Keratinocyte (primary cell): ENCODE measurements at regions not wholly inside any gene's neighbourhood (a gene's known extent, or its start where the extent isn't known, plus 50 kb on each side); places are given as distances from the start of the nearest gene placed in this dataset.

ENCODE experiments used
- DNase-seq: peaks from one replicate; pipeline ENCODE4 v3.0.0-alpha.2; 2011; ENCODE audit warnings: low read depth, missing footprints, low spot score
- FAIRE-seq: peaks from 2 replicates; lab custom pipeline; 2011; peaks lifted over from hg19 to GRCh38; lab: Jason Lieb, UNC
- H2AFZ ChIP-seq: 2 replicates; pipeline ENCODE4 v1.6.0; 2012; ENCODE audit warnings: low read length, control low read depth, inconsistent platforms; ENCODE audit not compliant: control insufficient read depth
- H3K27ac ChIP-seq: 2 replicates; pipeline ENCODE4 v1.5.1; 2011; ENCODE audit warnings: low read length; ENCODE audit not compliant: control insufficient read depth, insufficient read depth
- H3K27me3 ChIP-seq: 3 replicates; pipeline ENCODE4 v1.6.0; 2011; ENCODE audit warnings: low read length; ENCODE audit not compliant: control insufficient read depth, insufficient read depth; ENCODE audit errors: extremely low read depth
- H3K36me3 ChIP-seq, 2 experiments: 2 replicates in 1 of 2; 3 replicates in 1 of 2; pipeline ENCODE4 v1.5.1; 2011; ENCODE audit warnings: low read length in 2 of 2, mild to moderate bottlenecking in 1 of 2; ENCODE audit not compliant: control insufficient read depth in 2 of 2, insufficient read depth in 2 of 2; ENCODE audit errors: extremely low read depth in 1 of 2
- H3K4me1 ChIP-seq: 3 replicates; pipeline ENCODE4 v1.5.1; 2011; ENCODE audit warnings: low read length; ENCODE audit not compliant: control insufficient read depth, insufficient read depth; ENCODE audit errors: extremely low read depth
- H3K4me2 ChIP-seq: 3 replicates; pipeline ENCODE4 v1.6.0; 2011; ENCODE audit warnings: low read depth, low read length; ENCODE audit not compliant: control insufficient read depth, insufficient read depth; ENCODE audit errors: extremely low read depth
- H3K4me3 ChIP-seq, 3 experiments: fragments of 200-600 bp in 1 of 3; sonication (generic) in 1 of 3; 2 replicates in 2 of 3; 3 replicates in 1 of 3; pipeline ENCODE4 v1.5.1; 2011 to 2016; ENCODE audit warnings: low read length in 3 of 3, mild to moderate bottlenecking in 3 of 3, control low read depth in 2 of 3, inconsistent platforms in 1 of 3, low read depth in 1 of 3, mixed read lengths in 1 of 3, mixed run types in 1 of 3, moderate library complexity in 1 of 3; ENCODE audit not compliant: control insufficient read depth in 2 of 3, insufficient read depth in 2 of 3; ENCODE audit errors: extremely low read depth in 1 of 3
- H3K79me2 ChIP-seq: 2 replicates; pipeline ENCODE4 v1.6.0; 2012; ENCODE audit warnings: low read length; ENCODE audit not compliant: control insufficient read depth, insufficient read depth
- H3K9ac ChIP-seq: 3 replicates; pipeline ENCODE4 v1.6.0; 2011; ENCODE audit warnings: low read length; ENCODE audit not compliant: control insufficient read depth, insufficient read depth; ENCODE audit errors: extremely low read depth
- H3K9me1 ChIP-seq: 3 replicates; pipeline ENCODE4 v1.6.0; 2011; ENCODE audit warnings: low read length; ENCODE audit not compliant: control insufficient read depth, insufficient read depth; ENCODE audit errors: extremely low read depth
- H3K9me3 ChIP-seq: 2 replicates; pipeline ENCODE4 v1.5.1; 2012; ENCODE audit warnings: low read depth, low read length; ENCODE audit not compliant: control insufficient read depth
- H4K20me1 ChIP-seq: 3 replicates; pipeline ENCODE4 v1.6.0; 2011; ENCODE audit warnings: low read length; ENCODE audit not compliant: control insufficient read depth, insufficient read depth; ENCODE audit errors: extremely low read depth
- EZH2 ChIP-seq: IDR thresholded peaks from one replicate; pipeline ENCODE4 v1.6.1; 2012; ENCODE audit warnings: inconsistent platforms, mild to moderate bottlenecking, low read length, moderate library complexity
- dilution Hi-C: fragments of 300-500 bp; cut with MboI; formaldehyde crosslinking; loops from one replicate; pipeline ENCODE4 v1.7.0; 2020; ENCODE audit warnings: low sequenced_read_pairs; ENCODE audit not compliant: extremely low pct_ligation_motif_present
- TF ChIP-seq, protein P1 (sequence below), 3 experiments: IDR thresholded peaks in 1 of 3; conservative IDR thresholded peaks in 1 of 3; optimal IDR thresholded peaks in 1 of 3; 2 replicates in 2 of 3; 3 replicates in 1 of 3; pipeline versions ENCODE3 to v1.5.1; 2011; ENCODE audit warnings: low read length in 3 of 3, mild to moderate bottlenecking in 3 of 3, moderate library complexity in 2 of 3, control low read depth in 1 of 3, inconsistent platforms in 1 of 3; ENCODE audit not compliant: insufficient read depth in 2 of 3; ENCODE audit errors: extremely low read depth in 1 of 3

DNA sequence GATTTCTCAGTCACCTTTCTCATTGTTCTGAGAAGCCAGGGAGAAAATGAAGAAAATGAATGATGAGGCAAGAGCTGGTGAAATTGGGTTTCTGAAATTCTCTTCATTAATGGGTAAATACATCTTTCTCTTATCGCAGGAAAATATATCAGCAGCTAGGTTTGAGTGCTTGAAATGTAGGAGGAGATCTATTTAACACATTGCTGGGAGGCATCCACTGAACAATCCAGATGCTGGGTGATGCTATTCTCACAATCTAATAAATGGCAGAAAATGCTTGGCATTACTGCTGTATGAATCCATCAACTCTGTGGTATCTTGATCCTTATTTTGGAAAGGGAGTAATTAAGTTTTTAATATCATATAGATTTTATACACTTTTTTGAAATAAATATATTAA, 199.6 kb upstream of the LRP1B start:
- no peaks in the 10 kb centered on the region for H3K4me1 ChIP-seq
- no peak overlapping the region for H3K4me2 ChIP-seq
- H3K27ac ChIP-seq = no peak overlapping the region
- no peaks in the 10 kb centered on the region for H3K36me3 ChIP-seq
- no peaks in the 10 kb centered on the region for H3K9me1 ChIP-seq
- dilution Hi-C loops = no loop called here
- H3K79me2 ChIP-seq = no peaks in the 10 kb centered on the region
- no peak overlapping the region for H3K9ac ChIP-seq
- no peaks in the 10 kb centered on the region for H4K20me1 ChIP-seq
- no peak overlapping the region for H2AFZ ChIP-seq
- FAIRE-seq (no peak), DNase-seq (no peak)
- no peak for TF ChIP-seq EZH2
- TF ChIP-seq, protein P1, sequence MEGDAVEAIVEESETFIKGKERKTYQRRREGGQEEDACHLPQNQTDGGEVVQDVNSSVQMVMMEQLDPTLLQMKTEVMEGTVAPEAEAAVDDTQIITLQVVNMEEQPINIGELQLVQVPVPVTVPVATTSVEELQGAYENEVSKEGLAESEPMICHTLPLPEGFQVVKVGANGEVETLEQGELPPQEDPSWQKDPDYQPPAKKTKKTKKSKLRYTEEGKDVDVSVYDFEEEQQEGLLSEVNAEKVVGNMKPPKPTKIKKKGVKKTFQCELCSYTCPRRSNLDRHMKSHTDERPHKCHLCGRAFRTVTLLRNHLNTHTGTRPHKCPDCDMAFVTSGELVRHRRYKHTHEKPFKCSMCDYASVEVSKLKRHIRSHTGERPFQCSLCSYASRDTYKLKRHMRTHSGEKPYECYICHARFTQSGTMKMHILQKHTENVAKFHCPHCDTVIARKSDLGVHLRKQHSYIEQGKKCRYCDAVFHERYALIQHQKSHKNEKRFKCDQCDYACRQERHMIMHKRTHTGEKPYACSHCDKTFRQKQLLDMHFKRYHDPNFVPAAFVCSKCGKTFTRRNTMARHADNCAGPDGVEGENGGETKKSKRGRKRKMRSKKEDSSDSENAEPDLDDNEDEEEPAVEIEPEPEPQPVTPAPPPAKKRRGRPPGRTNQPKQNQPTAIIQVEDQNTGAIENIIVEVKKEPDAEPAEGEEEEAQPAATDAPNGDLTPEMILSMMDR (optimal IDR thresholded peaks at IDR 0.05 in 1 of 3, IDR thresholded peaks at IDR 0.05 in 1 of 3, conservative IDR thresholded peaks at IDR 0.05 in 1 of 3; ENCODE audit: extremely low read depth in 1 of 3, insufficient read depth in 2 of 3, low read length in 3 of 3) = no peak
- H3K4me3 ChIP-seq = no peak overlapping the region
- no peaks in the 10 kb centered on the region for H3K9me3 ChIP-seq
- H3K27me3 ChIP-seq = no peaks in the 10 kb centered on the region

DNA sequence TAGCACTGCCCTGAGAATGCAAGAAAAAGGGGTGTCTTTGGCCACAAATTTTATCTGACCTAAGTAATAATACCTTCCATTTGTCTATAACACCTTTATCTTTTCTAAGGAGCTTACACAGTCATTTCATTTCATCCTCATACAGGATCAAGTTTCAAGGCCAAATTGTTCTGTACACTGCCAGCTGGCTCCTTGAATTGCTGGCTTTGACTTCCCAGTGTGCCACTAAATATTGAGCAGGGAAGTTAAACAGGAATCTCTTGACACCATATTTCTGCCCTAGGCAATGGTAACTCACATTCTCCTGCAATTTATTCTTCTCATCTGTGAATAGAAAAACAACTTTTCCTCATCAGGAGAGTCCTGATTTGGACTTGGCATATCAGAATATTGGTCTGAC, 195.1 kb upstream of the LRP1B start:
- dilution Hi-C loops = no loop called here
- Histone ChIP-seq H3K27me3 (no peaks in the 10 kb centered on the region), H3K27ac (no peak overlapping the region), H3K79me2 (no peaks in the 10 kb centered on the region), H4K20me1 (no peaks in the 10 kb centered on the region), H3K9me3 (no peaks in the 10 kb centered on the region), H3K36me3 (no peaks in the 10 kb centered on the region), H3K4me1 (no peaks in the 10 kb centered on the region), H3K4me2 (no peak overlapping the region), H2AFZ (no peak overlapping the region), H3K9me1 (no peaks in the 10 kb centered on the region), H3K9ac (no peak overlapping the region), H3K4me3 (no peak overlapping the region)
- DNase-seq (no peak), FAIRE-seq (no peak)
- no peak for TF ChIP-seq EZH2
- TF ChIP-seq, protein P1 (optimal IDR thresholded peaks at IDR 0.05 in 1 of 3, IDR thresholded peaks at IDR 0.05 in 1 of 3, conservative IDR thresholded peaks at IDR 0.05 in 1 of 3; ENCODE audit: extremely low read depth in 1 of 3, insufficient read depth in 2 of 3, low read length in 3 of 3) = no peak
